MM.1S (cell line): ENCODE measurements at regions not wholly inside any gene's neighbourhood (a gene's known extent, or its start where the extent isn't known, plus 50 kb on each side); places are given as distances from the start of the nearest gene placed in this dataset.

ENCODE experiments used
- DNase-seq: peaks from one replicate; pipeline ENCODE4 v3.0.0-alpha.2; 2015
- H2AFZ ChIP-seq: fragments of 300-600 bp; sonication (generic); 2 replicates; pipeline ENCODE4 v1.6.0; 2016; ENCODE audit warnings: antibody characterized with exemption, low read length
- H3F3A ChIP-seq: fragments of 300-600 bp; sonication (generic); 2 replicates; pipeline ENCODE4 v1.6.1; 2016; ENCODE audit warnings: mild to moderate bottlenecking, antibody characterized with exemption, low read length, moderate library complexity, mixed read lengths; ENCODE audit not compliant: insufficient read depth
- H3K27ac ChIP-seq: fragments of 300-600 bp; sonication (generic); 2 replicates; pipeline ENCODE4 v1.5.1; 2016; ENCODE audit warnings: mild to moderate bottlenecking, low read length
- H3K27me3 ChIP-seq: fragments of 300-600 bp; sonication (generic); replicated peaks from 2 replicates; pipeline ENCODE4 v1.6.0; 2016; ENCODE audit warnings: low read length; ENCODE audit not compliant: insufficient read depth
- H3K36me3 ChIP-seq: fragments of 300-600 bp; sonication (generic); replicated peaks from 2 replicates; pipeline ENCODE4 v1.6.1; 2016; ENCODE audit warnings: mild to moderate bottlenecking, low read length, mixed read lengths; ENCODE audit not compliant: insufficient read depth
- H3K4me1 ChIP-seq: fragments of 300-600 bp; sonication (generic); 2 replicates; pipeline ENCODE4 v1.6.1; 2016; ENCODE audit warnings: low read length, mixed read lengths
- H3K4me2 ChIP-seq: fragments of 300-600 bp; sonication (generic); 2 replicates; pipeline ENCODE4 v1.6.0; 2016; ENCODE audit warnings: low read depth, low read length
- H3K4me3 ChIP-seq: fragments of 300-600 bp; sonication (generic); 2 replicates; pipeline ENCODE4 v1.5.1; 2016; ENCODE audit warnings: low read length, mixed read lengths
- H3K79me2 ChIP-seq: fragments of 300-600 bp; sonication (generic); 2 replicates; pipeline ENCODE4 v1.6.1; 2016; ENCODE audit warnings: mixed run types, low read length, mixed read lengths
- H3K9ac ChIP-seq: fragments of 300-600 bp; sonication (generic); 2 replicates; pipeline ENCODE4 v1.6.1; 2016; ENCODE audit warnings: low read length, mixed read lengths
- H3K9me2 ChIP-seq: fragments of 300-600 bp; sonication (generic); replicated peaks from 2 replicates; pipeline ENCODE4 v1.6.1; 2016; ENCODE audit warnings: mild to moderate bottlenecking, low read length, mixed read lengths; ENCODE audit not compliant: insufficient read depth
- H3K9me3 ChIP-seq: fragments of 300-600 bp; sonication (generic); replicated peaks from 2 replicates; pipeline ENCODE4 v1.6.1; 2016; ENCODE audit warnings: mild to moderate bottlenecking, low read length, mixed read lengths; ENCODE audit not compliant: insufficient read depth
- H4K20me1 ChIP-seq: fragments of 300-600 bp; sonication (generic); 2 replicates; pipeline ENCODE4 v1.6.1; 2016; ENCODE audit warnings: mild to moderate bottlenecking, low read length, moderate library complexity, mixed read lengths; ENCODE audit not compliant: insufficient read depth
- EZH2 ChIP-seq: fragments of 300-600 bp; sonication (generic); optimal IDR thresholded peaks from 2 replicates; pipeline ENCODE3; 2017; ENCODE audit warnings: low read depth, mild to moderate bottlenecking, antibody characterized with exemption, low read length, mixed read lengths
- EZH2phosphoT487 ChIP-seq: fragments of 300-600 bp; sonication (generic); IDR thresholded peaks from 2 replicates; pipeline ENCODE4 v1.6.1; 2018; ENCODE audit warnings: antibody characterized with exemption, low read length
- TF ChIP-seq, protein P1 (sequence below): fragments of 300-600 bp; sonication (generic); IDR thresholded peaks from 2 replicates; pipeline ENCODE4 v1.5.1; 2016; ENCODE audit warnings: antibody characterized with exemption, low read length, mixed read lengths

DNA sequence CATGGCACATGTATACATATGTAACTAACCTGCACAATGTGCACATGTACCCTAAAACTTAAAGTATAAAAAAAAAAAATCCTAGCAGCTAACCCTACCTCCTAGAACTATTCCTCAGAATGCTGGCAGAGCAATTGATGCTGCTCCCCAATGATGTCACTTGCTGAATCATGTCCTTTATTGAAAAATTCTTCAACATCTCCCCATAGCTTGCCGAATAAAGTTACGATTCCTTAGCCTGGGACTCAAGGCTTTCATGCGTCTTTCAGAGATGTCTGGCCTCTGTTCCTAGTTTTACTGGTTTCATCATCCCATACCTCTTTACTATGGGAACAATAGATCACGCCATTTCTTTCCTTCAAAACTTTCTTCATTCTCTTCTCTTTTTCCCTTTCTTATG lies 174.7 kb upstream of the FAT1 start:
- no peak for DNase-seq
- H3K27me3 ChIP-seq, result no peaks in the 10 kb centered on the region
- no peaks in the 10 kb centered on the region for H3K9me2 ChIP-seq
- H4K20me1 ChIP-seq, result no peaks in the 10 kb centered on the region
- H3F3A ChIP-seq, result no peaks in the 10 kb centered on the region
- H3K9ac ChIP-seq, result no peak overlapping the region
- no peaks in the 10 kb centered on the region for H3K9me3 ChIP-seq
- no peaks in the 10 kb centered on the region for H3K4me1 ChIP-seq
- H3K36me3 ChIP-seq, result no peaks in the 10 kb centered on the region
- no peak overlapping the region for H3K27ac ChIP-seq
- no peak overlapping the region for H3K4me3 ChIP-seq
- H3K4me2 ChIP-seq, result no peak overlapping the region
- TF ChIP-seq EZH2phosphoT487 (no peak), EZH2 (no peak)
- TF ChIP-seq, protein P1, sequence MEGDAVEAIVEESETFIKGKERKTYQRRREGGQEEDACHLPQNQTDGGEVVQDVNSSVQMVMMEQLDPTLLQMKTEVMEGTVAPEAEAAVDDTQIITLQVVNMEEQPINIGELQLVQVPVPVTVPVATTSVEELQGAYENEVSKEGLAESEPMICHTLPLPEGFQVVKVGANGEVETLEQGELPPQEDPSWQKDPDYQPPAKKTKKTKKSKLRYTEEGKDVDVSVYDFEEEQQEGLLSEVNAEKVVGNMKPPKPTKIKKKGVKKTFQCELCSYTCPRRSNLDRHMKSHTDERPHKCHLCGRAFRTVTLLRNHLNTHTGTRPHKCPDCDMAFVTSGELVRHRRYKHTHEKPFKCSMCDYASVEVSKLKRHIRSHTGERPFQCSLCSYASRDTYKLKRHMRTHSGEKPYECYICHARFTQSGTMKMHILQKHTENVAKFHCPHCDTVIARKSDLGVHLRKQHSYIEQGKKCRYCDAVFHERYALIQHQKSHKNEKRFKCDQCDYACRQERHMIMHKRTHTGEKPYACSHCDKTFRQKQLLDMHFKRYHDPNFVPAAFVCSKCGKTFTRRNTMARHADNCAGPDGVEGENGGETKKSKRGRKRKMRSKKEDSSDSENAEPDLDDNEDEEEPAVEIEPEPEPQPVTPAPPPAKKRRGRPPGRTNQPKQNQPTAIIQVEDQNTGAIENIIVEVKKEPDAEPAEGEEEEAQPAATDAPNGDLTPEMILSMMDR, result no peak
- no peaks in the 10 kb centered on the region for H3K79me2 ChIP-seq
- H2AFZ ChIP-seq, result no peak overlapping the region

GRCh38 chr4:186900232-186900900 lies 176.7 kb upstream of the FAT1 start:
- Histone ChIP-seq H2AFZ (no peak overlapping the region), H3K27me3 (no peaks in the 10 kb centered on the region), H3K27ac (no peak overlapping the region), H3K36me3 (no peaks in the 10 kb centered on the region), H3K4me2 (no peak overlapping the region), H3K4me3 (no peak overlapping the region), H3K79me2 (no peaks in the 10 kb centered on the region), H3K4me1 (no peaks in the 10 kb centered on the region), H3K9me3 (no peaks in the 10 kb centered on the region), H3K9me2 (no peaks in the 10 kb centered on the region), H3K9ac (no peak overlapping the region), H4K20me1 (no peaks in the 10 kb centered on the region), H3F3A (no peaks in the 10 kb centered on the region)
- no peak for DNase-seq
- TF ChIP-seq, protein P1, result no peak
- TF ChIP-seq EZH2phosphoT487 (no peak), EZH2 (no peak)

- TF ChIP-seq EZH2phosphoT487 (no peak), EZH2 (no peak)
- TF ChIP-seq, protein P1, result no peak
- H4K20me1 ChIP-seq, result no peaks in the 10 kb centered on the region
- no peaks in the 10 kb centered on the region for H3K9me3 ChIP-seq
- H3K4me2 ChIP-seq, result no peak overlapping the region
- H3K79me2 ChIP-seq, result no peaks in the 10 kb centered on the region
- no peaks in the 10 kb centered on the region for H3F3A ChIP-seq
- no peak overlapping the region for H3K27ac ChIP-seq
- no peak overlapping the region for H2AFZ ChIP-seq
- no peaks in the 10 kb centered on the region for H3K9me2 ChIP-seq
- H3K4me1 ChIP-seq, result no peaks in the 10 kb centered on the region
- H3K4me3 ChIP-seq, result no peak overlapping the region
- H3K36me3 ChIP-seq, result no peaks in the 10 kb centered on the region
- no peaks in the 10 kb centered on the region for H3K27me3 ChIP-seq
- no peak for DNase-seq
- H3K9ac ChIP-seq, result no peak overlapping the region
These were observed 177.3 kb upstream of the FAT1 start for GRCh38 chr4:186900984-186901383.
